HG03521 (cell line): ENCODE measurements at regions not wholly inside any gene's neighbourhood (a gene's known extent, or its start where the extent isn't known, plus 50 kb on each side); places are given as distances from the start of the nearest gene placed in this dataset.

ENCODE experiments used
- ATAC-seq: cut with Tn5 transposase; IDR thresholded peaks from one replicate; pipeline ENCODE4 v1.9.1; 2021; ENCODE audit warnings: mild to moderate bottlenecking, moderate library complexity; ENCODE audit not compliant: unreplicated experiment

DNA sequence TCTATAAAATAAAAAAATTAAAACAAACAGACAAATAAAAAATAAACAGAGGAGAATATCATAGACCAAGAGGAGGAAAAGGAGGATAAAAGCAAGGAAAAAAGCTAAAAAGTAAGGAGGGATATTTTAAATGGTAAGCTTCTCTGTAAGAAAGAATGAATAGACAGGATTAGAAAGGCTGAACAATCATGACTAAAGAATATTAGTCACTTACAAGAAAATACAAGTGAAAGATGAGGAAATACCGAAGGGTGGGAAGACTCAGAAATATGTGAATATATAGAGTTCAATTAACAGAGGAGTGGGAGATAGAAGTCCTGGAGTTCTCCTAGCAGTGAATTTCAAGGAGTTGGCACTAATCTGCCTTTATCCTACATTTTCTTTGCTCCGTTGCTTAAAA is 162.6 kb downstream of the RTL3 start:
- ATAC-seq, result no peak

DNA sequence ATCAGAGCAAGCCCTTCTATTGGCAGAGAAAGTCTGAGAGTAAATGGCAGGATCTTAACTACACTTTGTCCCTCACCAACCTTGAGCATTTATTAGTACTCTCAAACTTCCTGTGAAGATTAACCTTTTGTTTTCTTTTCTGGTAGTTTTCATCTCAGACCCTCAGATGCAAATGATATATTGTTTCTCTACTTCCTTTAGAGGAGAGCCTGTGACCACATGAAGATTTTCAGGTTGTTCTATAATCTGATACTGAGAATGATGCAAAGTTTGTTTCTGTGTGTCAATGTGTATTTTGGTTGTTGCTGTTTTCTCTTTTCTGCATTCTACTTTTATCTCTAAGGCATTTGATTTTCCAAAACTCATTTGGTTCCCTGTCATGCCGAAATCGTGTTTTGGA is 165.8 kb upstream of the CYSLTR1 start:
- no peak for ATAC-seq

DNA sequence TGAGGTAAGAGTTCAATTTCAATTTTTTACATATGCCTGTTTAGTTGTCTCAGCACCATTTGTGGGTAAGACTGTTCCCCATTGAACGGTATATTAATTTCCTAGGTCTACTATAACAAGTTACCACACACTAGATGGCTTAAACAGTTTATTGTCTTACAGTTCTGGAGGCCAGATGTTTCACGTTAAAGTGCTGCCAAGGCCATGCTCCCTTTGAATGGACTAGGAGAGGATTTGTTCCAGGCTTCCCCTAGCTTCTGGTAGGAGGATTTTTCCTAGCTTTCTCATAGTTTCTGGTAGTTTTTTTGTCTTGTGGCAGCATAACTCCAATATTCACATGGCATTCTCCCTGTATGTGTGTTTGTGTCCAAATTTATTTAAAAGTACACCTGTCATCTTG is 149.3 kb upstream of the CYSLTR1 start:
- ATAC-seq, result no peak

DNA sequence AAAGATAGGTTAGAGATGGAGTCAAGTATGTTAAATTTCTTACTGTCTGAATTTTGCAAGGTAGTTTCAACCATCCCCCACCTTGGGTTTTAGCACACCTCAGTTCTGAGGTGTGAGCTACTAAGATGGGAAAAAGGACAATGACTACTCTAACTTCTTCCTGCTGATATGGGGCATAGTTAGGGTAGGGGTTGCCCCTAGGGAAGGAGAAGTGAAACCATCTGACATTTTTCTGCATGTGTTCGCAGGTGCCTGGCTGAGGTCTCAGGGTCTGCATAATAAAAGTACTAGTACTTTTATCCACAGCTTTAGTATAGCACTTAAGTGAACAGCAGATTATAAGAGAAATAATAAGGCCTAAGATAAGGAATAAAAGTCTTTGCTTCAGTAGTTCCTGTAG is 129.5 kb upstream of the CYSLTR1 start:
- ATAC-seq, result no peak

DNA sequence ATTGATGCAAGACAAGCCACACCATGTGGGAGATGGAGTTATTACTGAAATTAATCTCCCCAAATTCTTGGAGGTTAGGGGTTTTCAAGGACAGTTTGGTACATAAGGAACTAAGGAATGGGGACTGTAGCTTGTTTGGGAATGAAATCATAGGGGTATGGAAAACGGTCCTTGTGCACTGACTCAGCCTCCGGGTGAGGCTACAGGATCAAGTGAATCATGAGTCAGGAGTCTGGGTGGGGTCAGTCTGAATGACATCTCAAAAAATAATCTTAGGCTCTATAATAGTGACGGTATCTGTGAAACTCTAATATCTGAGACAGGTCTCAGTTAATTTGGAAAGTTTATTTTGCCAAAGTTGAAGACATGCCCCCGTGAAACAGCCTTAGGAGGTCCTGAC is 128.5 kb upstream of the CYSLTR1 start:
- ATAC-seq, result no peak

DNA sequence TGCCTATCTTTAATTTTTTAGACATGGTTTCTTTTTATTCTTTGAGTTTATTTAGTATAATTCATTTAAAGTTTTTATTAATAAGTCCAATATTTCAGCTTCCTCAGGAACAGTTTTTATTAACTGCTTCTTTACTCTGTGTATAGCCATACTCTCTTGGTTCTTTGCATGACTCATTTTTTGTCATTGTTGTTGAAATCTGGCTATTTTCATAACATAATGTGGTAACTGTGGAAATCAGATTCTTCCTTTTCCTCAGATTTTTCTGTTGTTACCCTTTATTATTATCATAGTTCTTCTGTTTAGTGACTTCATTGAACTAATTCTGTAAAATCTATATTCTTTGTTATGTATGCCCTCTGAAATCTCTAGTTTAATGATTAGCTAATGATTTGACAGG is 124.9 kb upstream of the CYSLTR1 start:
- no peak for ATAC-seq

DNA sequence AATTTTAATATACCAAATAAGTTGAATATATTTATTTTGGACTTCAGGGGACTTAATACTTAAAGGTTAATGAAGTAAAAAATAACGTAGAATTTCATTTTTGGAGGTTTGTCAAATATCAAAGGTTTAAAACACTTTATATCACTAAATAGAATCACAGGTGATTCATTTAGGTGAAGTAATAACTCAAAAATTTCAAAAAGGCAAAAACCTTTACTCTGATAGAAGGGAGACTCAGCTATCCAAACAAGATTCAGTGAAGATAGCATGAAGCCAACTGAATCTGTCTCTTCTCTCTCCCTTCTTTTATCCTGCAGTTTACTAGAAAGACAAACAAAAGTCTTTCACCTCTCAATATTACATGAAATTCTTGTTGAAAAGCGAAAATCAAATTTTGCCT is 110.2 kb upstream of the CYSLTR1 start:
- no peak for ATAC-seq

DNA sequence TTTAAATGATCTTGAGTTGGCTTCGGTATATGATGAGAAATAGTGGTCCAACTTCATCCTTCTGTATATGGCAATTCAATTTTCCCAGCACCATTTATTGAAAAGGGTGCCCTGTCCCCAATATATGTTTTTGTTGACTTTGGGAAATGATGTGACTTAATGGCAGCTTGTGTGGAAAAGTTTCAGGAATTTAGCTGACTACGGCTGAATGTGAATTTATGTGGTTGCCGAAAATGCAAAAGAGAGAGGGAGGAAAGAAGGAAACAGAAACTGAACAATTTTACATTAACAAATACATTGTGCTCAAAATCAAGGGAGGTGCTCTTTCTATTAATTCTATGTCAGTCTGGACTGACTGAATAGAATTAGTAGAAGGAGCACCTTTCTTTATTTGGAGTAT is 101.8 kb upstream of the CYSLTR1 start:
- no peak for ATAC-seq

DNA sequence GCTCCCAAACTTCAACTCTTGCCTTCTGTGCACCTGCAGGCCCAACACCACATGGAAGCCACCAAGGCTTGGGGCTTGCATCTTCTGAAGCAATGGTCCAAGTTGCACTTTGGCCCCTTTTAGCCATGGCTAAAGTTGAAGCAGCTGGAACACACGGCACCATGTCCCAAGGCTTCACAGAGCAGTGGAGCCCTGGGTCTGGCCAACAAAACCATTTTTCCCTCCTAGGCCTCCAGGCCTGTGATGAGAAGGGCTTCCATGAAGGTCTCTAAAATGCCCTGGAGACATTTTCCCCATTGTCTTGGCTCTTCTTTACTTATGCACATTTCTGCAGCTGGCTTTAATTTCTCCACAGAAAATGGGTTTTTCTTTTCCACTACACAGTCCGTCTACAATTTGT is 61.3 kb upstream of the CYSLTR1 start:
- no peak for ATAC-seq

DNA sequence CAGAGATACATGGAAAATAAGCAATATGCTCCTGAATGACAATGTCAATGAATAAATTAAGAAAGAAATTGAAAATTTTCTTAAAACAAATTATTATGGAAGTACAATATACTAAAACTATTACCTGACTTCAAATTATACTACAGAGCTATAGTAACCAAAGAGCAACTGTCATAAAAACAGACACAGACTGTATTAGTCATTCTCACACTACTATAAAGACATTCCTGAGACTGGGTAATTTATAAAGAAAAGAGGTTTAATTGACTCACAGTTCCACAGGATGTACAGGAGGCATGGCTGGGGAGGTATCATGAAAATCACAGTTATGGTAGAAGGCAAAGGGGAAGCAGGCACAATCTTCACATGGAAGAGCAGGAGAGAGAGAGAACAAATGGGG is 60.0 kb upstream of the CYSLTR1 start:
- ATAC-seq, result no peak

DNA sequence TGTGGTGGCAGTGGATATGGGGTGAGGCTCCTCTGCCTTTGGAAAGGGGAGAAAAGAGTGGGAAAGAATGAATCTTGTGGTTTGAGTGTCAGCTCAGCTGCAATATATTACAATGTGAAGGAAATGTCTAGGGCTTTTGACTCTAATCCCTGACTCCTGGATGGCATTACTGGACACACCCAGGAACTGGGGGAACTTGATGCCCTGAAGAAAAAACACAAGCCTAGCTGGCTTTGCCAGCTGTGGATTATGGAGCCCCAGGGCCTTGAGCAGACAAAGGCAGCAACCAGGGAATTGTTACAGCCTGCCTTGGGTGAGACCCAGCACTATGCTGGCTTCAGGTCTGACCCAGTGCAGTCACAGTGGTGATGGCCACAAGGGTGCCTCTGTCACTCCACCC is 57.1 kb upstream of the CYSLTR1 start:
- no peak for ATAC-seq

DNA sequence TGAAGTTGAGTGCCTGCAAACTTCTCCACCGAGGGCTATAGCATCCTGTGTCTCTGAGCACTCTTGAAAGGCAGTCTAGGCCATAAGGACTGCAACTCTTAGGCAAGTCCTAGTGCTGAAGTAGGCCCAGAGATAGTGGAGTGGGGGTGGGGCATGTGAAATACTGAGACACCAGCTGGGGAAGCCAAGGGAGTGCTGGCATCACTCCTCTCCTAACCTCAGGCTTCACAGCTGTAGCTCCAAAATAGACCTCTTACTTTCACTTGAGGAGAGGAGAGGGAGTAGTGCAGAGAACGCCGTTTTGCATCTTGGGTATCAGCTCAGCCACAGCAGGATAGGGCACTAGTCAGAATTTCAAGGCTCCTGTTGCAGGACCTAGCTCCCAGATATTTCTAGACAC is 56.2 kb upstream of the CYSLTR1 start:
- ATAC-seq, result no peak

DNA sequence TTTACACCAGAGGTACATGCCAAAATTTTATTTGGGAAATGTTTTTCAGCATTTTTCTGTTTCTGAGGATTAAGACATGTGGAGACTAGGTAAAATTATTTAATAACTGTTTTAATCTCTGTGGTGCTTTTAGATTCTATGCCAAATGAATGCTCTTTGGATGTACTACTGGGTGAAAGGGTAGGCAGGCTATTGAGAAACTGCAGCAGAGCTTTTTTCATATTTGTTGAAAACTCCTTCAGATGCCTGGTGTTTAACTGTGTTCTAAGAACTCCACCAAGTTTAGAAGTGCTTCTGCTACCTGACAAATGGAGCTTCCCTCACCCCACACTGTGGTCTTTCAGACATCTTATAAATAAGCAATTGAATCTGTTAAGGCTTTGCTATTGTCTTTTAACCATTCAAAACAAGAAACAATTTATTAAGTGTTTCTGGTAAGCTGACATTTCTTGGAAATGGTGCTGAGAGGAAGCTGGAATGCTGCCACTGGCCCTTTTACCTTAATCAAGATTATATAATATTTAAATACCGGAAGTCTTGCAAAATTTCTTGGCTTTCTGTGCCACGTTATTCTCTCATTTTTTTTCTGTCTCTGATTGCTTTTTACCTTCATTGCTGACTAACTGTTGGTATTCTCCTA is 51.2 kb upstream of the CYSLTR1 start:
- ATAC-seq, result no peak
